ENCODE measurements at regions not wholly inside any gene's neighbourhood (a gene's known extent, or its start where the extent isn't known, plus 50 kb on each side); places are given as distances from the start of the nearest gene placed in this dataset.

DNA sequence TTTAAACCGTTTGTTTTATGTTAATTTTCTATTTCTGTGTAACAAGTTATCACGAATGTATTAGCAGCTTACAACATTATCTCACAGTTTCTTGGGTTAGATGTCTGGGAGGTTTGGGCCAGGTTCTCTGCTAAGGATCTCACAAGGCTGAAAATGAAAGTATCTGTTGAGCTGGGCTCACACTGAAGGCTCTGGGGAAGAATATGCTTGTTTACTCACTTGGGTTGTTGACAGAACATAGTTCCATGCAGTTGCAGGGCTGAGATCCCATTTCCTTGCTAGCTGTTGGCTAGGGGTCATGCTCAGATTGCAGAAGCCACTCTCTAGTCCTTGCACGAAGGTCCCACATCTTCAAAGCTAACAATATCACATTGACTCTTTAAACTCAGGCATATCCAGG is 266.6 kb upstream of the GNAI1 start:
- no peak overlapping the region for H3K27ac ChIP-seq
- no peak for DNase-seq (ENCODE audit: low spot score)
- no peaks in the 10 kb centered on the region for H3K4me1 ChIP-seq (ENCODE audit: insufficient read depth)
- H3K9me2 ChIP-seq (replicated peaks; ENCODE audit: insufficient read depth): no peaks in the 10 kb centered on the region
- WGBS (ENCODE audit: low lambda C conversion rate, missing lambda C conversion rate): 68% methylated on average over 3 of the region's 3 CpGs
- H3K79me2 ChIP-seq: no peaks in the 10 kb centered on the region
- no peaks in the 10 kb centered on the region for H4K20me1 ChIP-seq (ENCODE audit: insufficient read depth, poor library complexity, severe bottlenecking)
- no peaks in the 10 kb centered on the region for H3K36me3 ChIP-seq (replicated peaks; ENCODE audit: insufficient read depth, low read depth)
- H3K4me3 ChIP-seq: no peak overlapping the region
- H3K27me3 ChIP-seq: no peaks in the 10 kb centered on the region
- TF ChIP-seq EZH2phosphoT487 (IDR thresholded peaks at IDR 0.05; ENCODE audit: low read depth, severe bottlenecking, unreplicated experiment) (no peak), EZH2 (IDR thresholded peaks at IDR 0.05; ENCODE audit: borderline replicate concordance) (no peak)
- TF ChIP-seq, protein P1, sequence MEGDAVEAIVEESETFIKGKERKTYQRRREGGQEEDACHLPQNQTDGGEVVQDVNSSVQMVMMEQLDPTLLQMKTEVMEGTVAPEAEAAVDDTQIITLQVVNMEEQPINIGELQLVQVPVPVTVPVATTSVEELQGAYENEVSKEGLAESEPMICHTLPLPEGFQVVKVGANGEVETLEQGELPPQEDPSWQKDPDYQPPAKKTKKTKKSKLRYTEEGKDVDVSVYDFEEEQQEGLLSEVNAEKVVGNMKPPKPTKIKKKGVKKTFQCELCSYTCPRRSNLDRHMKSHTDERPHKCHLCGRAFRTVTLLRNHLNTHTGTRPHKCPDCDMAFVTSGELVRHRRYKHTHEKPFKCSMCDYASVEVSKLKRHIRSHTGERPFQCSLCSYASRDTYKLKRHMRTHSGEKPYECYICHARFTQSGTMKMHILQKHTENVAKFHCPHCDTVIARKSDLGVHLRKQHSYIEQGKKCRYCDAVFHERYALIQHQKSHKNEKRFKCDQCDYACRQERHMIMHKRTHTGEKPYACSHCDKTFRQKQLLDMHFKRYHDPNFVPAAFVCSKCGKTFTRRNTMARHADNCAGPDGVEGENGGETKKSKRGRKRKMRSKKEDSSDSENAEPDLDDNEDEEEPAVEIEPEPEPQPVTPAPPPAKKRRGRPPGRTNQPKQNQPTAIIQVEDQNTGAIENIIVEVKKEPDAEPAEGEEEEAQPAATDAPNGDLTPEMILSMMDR (IDR thresholded peaks at IDR 0.05; ENCODE audit: poor library complexity): no peak
- no peak overlapping the region for H2AFZ ChIP-seq
- no peaks in the 10 kb centered on the region for H3K9me3 ChIP-seq (ENCODE audit: low read depth)
- no peak overlapping the region for H3K4me2 ChIP-seq

DNA sequence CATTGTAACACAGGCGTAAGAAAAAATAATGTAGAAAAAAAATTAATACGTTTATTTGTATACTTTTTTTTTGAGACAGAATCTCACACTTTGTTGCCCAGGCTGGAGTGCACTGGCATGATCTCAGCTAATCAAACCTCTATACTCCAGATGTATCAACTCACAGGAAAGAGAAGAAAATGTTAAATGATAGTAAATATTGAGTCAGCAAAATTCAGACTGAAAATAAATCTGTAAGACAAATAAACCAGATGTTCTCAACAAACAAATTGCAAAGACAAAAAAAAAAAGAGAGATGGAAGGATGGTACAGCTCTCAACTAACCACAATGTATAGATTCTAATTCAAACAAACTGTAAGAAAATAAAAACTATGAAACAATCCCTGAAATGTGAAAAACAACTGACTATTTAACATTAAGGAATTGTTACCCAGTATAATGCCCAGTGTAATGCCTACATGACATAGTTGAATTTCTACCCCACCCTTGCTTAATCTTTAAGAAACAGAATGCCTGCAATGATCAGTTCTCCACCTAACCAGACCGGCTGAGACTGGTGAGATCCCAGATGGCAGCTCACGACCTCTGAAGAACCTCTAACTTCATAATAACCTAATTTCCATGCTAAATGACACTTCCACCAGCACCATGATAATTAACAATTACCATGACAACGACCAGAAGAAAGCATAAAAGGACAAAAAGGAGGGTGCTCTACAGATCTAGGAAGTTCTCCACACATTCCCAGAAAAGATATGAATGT is 272.0 kb upstream of the GNAI1 start:
- Histone ChIP-seq H3K79me2 (no peaks in the 10 kb centered on the region), H3K4me1 (ENCODE audit: insufficient read depth) (no peaks in the 10 kb centered on the region), H3K27me3 (no peaks in the 10 kb centered on the region), H3K9me3 (ENCODE audit: low read depth) (no peaks in the 10 kb centered on the region), H2AFZ (no peak overlapping the region), H3K36me3 (replicated peaks; ENCODE audit: insufficient read depth, low read depth) (no peaks in the 10 kb centered on the region), H3K9me2 (replicated peaks; ENCODE audit: insufficient read depth) (no peaks in the 10 kb centered on the region), H3K4me3 (no peak overlapping the region), H4K20me1 (ENCODE audit: insufficient read depth, poor library complexity, severe bottlenecking) (no peaks in the 10 kb centered on the region), H3K4me2 (no peak overlapping the region), H3K27ac (no peak overlapping the region)
- 80% methylated on average over 5 of the region's 5 CpGs for WGBS (ENCODE audit: low lambda C conversion rate, missing lambda C conversion rate)
- TF ChIP-seq EZH2 (IDR thresholded peaks at IDR 0.05; ENCODE audit: borderline replicate concordance): no peak
- TF ChIP-seq, protein P1 (IDR thresholded peaks at IDR 0.05; ENCODE audit: poor library complexity): no peak
- no peak for TF ChIP-seq EZH2phosphoT487 (IDR thresholded peaks at IDR 0.05; ENCODE audit: low read depth, severe bottlenecking, unreplicated experiment)
- DNase-seq (ENCODE audit: low spot score): no peak

DNA sequence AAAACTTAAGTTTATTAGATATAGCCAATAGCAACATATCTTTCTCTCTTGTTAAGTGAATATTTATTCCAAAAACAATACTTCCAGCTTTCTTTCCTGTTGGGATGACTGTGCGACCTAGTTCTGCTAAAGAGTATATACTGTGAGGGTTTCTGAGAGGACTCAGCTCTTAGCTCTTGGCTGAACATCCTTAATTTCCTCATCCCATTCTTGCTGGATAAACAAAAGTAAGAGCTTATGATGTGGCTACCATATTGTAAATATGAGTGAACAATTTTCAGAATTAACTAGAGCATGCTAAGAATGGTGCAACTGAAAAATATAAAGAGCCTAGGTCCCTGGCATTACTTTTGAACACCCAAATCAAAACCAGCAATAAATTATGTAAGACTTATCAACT is 279.5 kb upstream of the GNAI1 start:
- no peaks in the 10 kb centered on the region for H3K36me3 ChIP-seq (replicated peaks; ENCODE audit: insufficient read depth, low read depth)

More for the DNA sequence above, 279.5 kb upstream of the GNAI1 start:
- H2AFZ ChIP-seq: no peak overlapping the region
- no peak for DNase-seq (ENCODE audit: low spot score)
- no peak overlapping the region for H3K4me3 ChIP-seq
- H3K9me3 ChIP-seq (ENCODE audit: low read depth): no peaks in the 10 kb centered on the region
- TF ChIP-seq EZH2 (IDR thresholded peaks at IDR 0.05; ENCODE audit: borderline replicate concordance) (no peak), EZH2phosphoT487 (IDR thresholded peaks at IDR 0.05; ENCODE audit: low read depth, severe bottlenecking, unreplicated experiment) (no peak)
- TF ChIP-seq, protein P1 (IDR thresholded peaks at IDR 0.05; ENCODE audit: poor library complexity): no peak
- no peak overlapping the region for H3K27ac ChIP-seq
- no peak overlapping the region for H3K4me2 ChIP-seq
- WGBS (ENCODE audit: low lambda C conversion rate, missing lambda C conversion rate): 87% methylated on average over 1 of the region's 1 CpG
- H3K4me1 ChIP-seq (ENCODE audit: insufficient read depth): no peaks in the 10 kb centered on the region
- no peaks in the 10 kb centered on the region for H3K9me2 ChIP-seq (replicated peaks; ENCODE audit: insufficient read depth)
- no peaks in the 10 kb centered on the region for H3K79me2 ChIP-seq
- H3K27me3 ChIP-seq: no peaks in the 10 kb centered on the region
- H4K20me1 ChIP-seq (ENCODE audit: insufficient read depth, poor library complexity, severe bottlenecking): no peaks in the 10 kb centered on the region

All from hepatocyte (in vitro differentiated cells).